Stromal cell of bone marrow (primary cell): ENCODE measurements at regions not wholly inside any gene's neighbourhood (a gene's known extent, or its start where the extent isn't known, plus 50 kb on each side); places are given as distances from the start of the nearest gene placed in this dataset.
"Not testable (repeated sequence)": the region's sequence is repeated elsewhere in the genome, so short reads cannot be mapped to it uniquely, and the experiment has no call there.

Source experiments
- DNase-seq: peaks from one replicate; pipeline ENCODE4 v3.0.0-alpha.2; 2012; ENCODE audit warnings: low read depth

- no peak for DNase-seq
Measured at GRCh38 chr2:239657992-239658391, 257.2 kb upstream of the HDAC4 start.

GRCh38 chr2:239657236-239657635 lies 256.4 kb upstream of the HDAC4 start:
- DNase-seq = no peak

GRCh38 chr2:239654266-239654665 lies 253.4 kb upstream of the HDAC4 start:
- no peak for DNase-seq

GRCh38 chr2:239651859-239652258 lies 251.0 kb upstream of the HDAC4 start:
- no peak for DNase-seq

GRCh38 chr2:239650674-239651073 lies 249.9 kb upstream of the HDAC4 start:
- DNase-seq = no peak

- DNase-seq = no peak
Measured at GRCh38 chr2:239649309-239649708, 248.5 kb upstream of the HDAC4 start.

- DNase-seq = no peak
Measured at GRCh38 chr2:239648607-239649006, 247.8 kb upstream of the HDAC4 start.

- no peak for DNase-seq
Measured at GRCh38 chr2:239647052-239647819, 246.4 kb upstream of the HDAC4 start.

- DNase-seq = no peak
Measured at GRCh38 chr2:239646184-239646583, 245.4 kb upstream of the HDAC4 start.

GRCh38 chr2:239644594-239644993 lies 243.8 kb upstream of the HDAC4 start:
- DNase-seq = not testable (repeated sequence)

GRCh38 chr2:239644011-239644410 lies 243.2 kb upstream of the HDAC4 start:
- DNase-seq = no peak

GRCh38 chr2:239642406-239643004 lies 241.7 kb upstream of the HDAC4 start:
- no peak for DNase-seq

- not testable (repeated sequence) for DNase-seq
Measured at GRCh38 chr2:239641904-239642303, 241.1 kb upstream of the HDAC4 start.

GRCh38 chr2:239640676-239641578 lies 240.1 kb upstream of the HDAC4 start:
- no peak for DNase-seq

GRCh38 chr2:239640210-239640609 lies 239.4 kb upstream of the HDAC4 start:
- DNase-seq = no peak

GRCh38 chr2:239639421-239640185 lies 238.8 kb upstream of the HDAC4 start:
- no peak for DNase-seq

- no peak for DNase-seq
Measured at GRCh38 chr2:239638376-239638775, 237.6 kb upstream of the HDAC4 start.

GRCh38 chr2:239636808-239637207 lies 236.0 kb upstream of the HDAC4 start:
- no peak for DNase-seq

GRCh38 chr2:239634769-239635168 lies 233.9 kb upstream of the HDAC4 start:
- no peak for DNase-seq

- DNase-seq = peak; percentile 8
Measured at GRCh38 chr2:239630618-239631286, 229.9 kb upstream of the HDAC4 start.

- DNase-seq = no peak
Measured at GRCh38 chr2:239629926-239630617, 229.3 kb upstream of the HDAC4 start.
